ENCODE measurements at regions not wholly inside any gene's neighbourhood (a gene's known extent, or its start where the extent isn't known, plus 50 kb on each side); places are given as distances from the start of the nearest gene placed in this dataset.
A peak's percentile ranks its signal among the peaks of the same experiment; 100 is the strongest.

- no peak overlapping the region for H3K27ac ChIP-seq
- TF ChIP-seq, protein P1, sequence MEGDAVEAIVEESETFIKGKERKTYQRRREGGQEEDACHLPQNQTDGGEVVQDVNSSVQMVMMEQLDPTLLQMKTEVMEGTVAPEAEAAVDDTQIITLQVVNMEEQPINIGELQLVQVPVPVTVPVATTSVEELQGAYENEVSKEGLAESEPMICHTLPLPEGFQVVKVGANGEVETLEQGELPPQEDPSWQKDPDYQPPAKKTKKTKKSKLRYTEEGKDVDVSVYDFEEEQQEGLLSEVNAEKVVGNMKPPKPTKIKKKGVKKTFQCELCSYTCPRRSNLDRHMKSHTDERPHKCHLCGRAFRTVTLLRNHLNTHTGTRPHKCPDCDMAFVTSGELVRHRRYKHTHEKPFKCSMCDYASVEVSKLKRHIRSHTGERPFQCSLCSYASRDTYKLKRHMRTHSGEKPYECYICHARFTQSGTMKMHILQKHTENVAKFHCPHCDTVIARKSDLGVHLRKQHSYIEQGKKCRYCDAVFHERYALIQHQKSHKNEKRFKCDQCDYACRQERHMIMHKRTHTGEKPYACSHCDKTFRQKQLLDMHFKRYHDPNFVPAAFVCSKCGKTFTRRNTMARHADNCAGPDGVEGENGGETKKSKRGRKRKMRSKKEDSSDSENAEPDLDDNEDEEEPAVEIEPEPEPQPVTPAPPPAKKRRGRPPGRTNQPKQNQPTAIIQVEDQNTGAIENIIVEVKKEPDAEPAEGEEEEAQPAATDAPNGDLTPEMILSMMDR (conservative IDR thresholded peaks at IDR 0.05), result no peak
- no peak for TF ChIP-seq ZFX (IDR thresholded peaks at IDR 0.05)
These were observed 440.6 kb downstream of the FBXO15 start for GRCh38 chr18:73707035-73707434.

- TF ChIP-seq ZFX (IDR thresholded peaks at IDR 0.05), result no peak
- H3K27ac ChIP-seq, result no peak overlapping the region
These were observed 450.3 kb downstream of the FBXO15 start for GRCh38 chr18:73697353-73697752.

GRCh38 chr18:73696698-73697097 is 450.9 kb downstream of the FBXO15 start:
- TF ChIP-seq ZFX (IDR thresholded peaks at IDR 0.05), result no peak
- TF ChIP-seq, protein P1 (conservative IDR thresholded peaks at IDR 0.05), result no peak
- no peak overlapping the region for H3K27ac ChIP-seq

- TF ChIP-seq, protein P1 (conservative IDR thresholded peaks at IDR 0.05), result no peak
- TF ChIP-seq ZFX (IDR thresholded peaks at IDR 0.05), result no peak
These were observed 451.5 kb downstream of the FBXO15 start for GRCh38 chr18:73696171-73696570.

GRCh38 chr18:73693091-73693490 is 454.5 kb downstream of the FBXO15 start:
- H3K27ac ChIP-seq, result no peak overlapping the region
- TF ChIP-seq ZFX (IDR thresholded peaks at IDR 0.05), result no peak
- TF ChIP-seq, protein P1 (conservative IDR thresholded peaks at IDR 0.05), result no peak

More at GRCh38 chr18:73696171-73696570, 451.5 kb downstream of the FBXO15 start:
- H3K27ac ChIP-seq, result no peak overlapping the region

- H3K27ac ChIP-seq, result peak overlapping the region; percentile 42; the same call in 1 of the 2 replicates
- no peak for TF ChIP-seq ZFX (IDR thresholded peaks at IDR 0.05)
- TF ChIP-seq, protein P1 (conservative IDR thresholded peaks at IDR 0.05), result no peak
These were observed 456.0 kb downstream of the FBXO15 start for GRCh38 chr18:73691624-73692023.

DNA sequence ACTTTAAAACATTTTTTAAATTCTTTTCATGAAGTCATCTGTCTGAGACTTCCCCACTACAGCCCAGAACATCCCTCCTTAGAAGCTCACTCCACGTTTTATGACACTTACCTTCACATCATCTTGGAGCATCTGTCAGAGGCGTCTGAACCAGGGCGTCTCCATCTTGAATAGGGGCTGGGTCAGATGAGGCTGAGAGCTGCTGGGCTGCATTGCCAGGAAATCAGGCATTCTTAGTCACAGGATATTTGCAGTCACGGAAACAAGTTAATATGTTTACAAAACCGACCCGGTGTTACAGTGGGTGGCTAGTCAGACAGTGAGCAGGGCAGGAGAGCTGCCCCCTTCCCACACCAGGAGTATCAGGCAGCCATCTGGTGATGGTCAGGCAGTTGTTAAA is 456.5 kb downstream of the FBXO15 start:
- TF ChIP-seq ZFX (IDR thresholded peaks at IDR 0.05), result no peak
- TF ChIP-seq, protein P1 (conservative IDR thresholded peaks at IDR 0.05), result no peak
- peak overlapping the region; percentile 42; the same call in 1 of the 2 replicates for H3K27ac ChIP-seq

- no peak overlapping the region; the same call in 1 of the 2 replicates for H3K27ac ChIP-seq
- TF ChIP-seq ZFX (IDR thresholded peaks at IDR 0.05), result no peak
- TF ChIP-seq, protein P1 (conservative IDR thresholded peaks at IDR 0.05), result no peak
These were observed 457.4 kb downstream of the FBXO15 start for GRCh38 chr18:73690222-73690621.

Data from C4-2B (cell line).